Retina (tissue), 1 donor: ENCODE measurements at regions not wholly inside any gene's neighbourhood (a gene's known extent, or its start where the extent isn't known, plus 50 kb on each side); places are given as distances from the start of the nearest gene placed in this dataset.
A peak's percentile ranks its signal among the peaks of the same experiment; 100 is the strongest.
"Not testable (repeated sequence)": the region's sequence is repeated elsewhere in the genome, so short reads cannot be mapped to it uniquely, and the experiment has no call there.

Source experiments
- DNase-seq: peaks from one replicate; pipeline ENCODE4 v3.0.0-alpha.2; 2016

DNA sequence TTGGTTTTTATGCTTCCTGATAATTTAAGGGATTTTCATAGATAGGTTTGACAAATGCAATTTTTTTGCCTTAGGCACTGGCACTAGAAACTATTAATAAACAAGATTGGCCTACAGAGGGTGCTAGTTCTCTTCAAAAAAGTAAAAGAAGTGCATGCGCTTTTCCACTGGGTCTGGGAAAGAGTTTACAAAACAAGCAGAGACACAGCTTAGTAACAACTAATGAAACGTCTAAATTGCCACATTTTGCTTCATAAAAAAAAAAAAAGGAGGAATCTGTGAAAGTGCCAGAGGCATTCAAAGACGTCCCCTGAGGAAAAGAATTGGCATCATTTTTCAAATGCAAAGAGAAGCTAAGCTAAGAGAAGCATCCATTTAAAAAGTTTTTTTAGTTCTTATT is 58.3 kb upstream of the EEA1 start:
- peak; percentile 79 for DNase-seq

DNA sequence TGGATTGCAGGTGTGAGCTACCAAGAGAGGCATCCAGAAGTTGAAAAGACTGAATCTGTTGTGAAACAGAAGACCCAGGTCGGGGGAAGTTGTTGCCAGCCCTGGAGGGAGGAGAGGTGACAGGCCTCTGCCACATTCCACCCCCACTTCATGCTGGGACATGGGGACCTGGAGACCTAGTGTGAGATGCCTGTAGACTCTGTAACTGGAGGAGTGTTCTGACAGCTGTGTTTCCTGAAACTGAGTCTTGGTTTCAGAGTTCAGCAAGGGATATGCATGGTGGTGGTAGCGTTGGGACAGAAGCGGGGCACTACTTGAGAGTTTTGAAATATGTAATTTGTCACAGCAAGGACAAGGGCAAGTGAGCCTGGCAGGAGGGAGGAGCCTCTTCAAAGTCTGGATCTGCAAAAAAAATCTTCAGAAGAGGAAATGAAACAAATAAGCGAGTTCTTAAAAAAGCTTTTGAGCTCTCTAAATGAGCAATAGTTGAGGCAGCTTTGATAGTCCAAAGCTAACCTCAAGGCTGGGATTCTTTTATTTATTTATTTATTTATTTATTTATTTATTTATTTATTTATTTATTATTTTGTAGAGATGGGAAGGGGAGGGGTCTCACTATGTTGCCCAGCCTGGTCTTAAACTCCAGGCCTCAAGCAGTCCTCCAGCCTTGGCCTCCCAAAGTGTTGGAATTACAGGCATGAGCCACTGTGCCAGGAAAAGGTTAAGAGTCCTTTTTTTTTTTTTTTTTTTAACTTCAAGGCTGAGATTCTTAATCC is 58.9 kb upstream of the EEA1 start:
- DNase-seq, result no peak

DNA sequence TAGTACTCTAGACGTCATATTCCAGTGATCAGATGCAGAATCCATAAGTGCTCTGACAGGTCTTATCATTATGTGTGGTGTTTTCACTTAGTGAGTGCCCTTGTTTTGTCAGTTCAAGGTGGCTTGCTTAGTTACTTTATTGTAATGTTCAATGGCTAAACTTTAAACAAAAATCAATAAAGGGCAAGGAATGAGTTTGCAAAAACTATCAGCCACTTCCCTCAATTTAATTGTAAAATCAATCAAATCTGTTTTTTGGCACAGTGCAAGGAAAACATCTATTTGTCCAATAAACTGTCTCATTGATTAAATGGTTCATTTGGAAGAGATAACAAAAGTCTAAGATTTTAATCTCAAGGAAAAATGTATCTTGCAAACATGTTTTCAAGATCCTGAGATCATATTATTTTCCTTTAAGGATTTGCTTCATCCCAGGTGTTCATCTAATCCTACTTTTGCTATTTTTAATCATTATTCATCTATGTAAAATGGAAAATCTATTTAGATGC is 59.6 kb upstream of the EEA1 start:
- no peak for DNase-seq

DNA sequence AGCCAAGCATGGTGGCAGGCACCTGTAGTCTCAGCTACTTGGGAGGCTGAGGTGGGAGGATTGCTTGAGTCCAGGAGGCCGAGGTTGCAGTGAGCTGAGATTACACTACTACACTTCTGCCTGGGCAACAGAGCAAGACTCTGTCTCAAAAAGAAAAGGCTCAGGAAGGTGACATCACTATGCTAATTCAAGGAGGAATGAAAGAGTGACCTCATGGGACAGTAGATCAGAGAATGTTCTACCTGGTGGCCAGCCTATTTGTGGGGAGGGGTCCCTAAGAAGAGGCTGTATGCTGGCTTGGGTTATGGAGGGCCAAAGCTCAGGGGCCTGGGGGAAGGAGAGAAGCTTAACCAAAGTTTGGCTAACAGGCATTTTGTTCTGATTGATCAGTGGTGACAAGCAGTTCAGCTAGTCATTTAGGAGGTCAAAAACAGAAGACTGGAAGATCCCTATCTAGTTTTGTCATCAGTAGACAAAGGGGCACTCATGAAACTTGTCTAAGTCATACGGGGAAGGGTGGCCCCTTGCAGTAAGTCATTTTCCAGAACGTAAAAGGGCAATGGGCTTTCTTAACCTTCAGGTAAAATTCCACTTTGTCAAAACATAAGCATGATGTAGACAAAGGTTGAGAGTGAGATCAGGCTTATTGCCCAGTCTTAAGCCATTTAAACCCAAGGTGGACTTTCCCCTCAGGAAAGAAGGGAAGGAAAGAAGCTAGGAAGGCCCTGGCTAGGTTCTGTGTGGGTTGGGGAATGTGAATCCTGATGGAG is 60.8 kb upstream of the EEA1 start:
- no peak for DNase-seq

DNA sequence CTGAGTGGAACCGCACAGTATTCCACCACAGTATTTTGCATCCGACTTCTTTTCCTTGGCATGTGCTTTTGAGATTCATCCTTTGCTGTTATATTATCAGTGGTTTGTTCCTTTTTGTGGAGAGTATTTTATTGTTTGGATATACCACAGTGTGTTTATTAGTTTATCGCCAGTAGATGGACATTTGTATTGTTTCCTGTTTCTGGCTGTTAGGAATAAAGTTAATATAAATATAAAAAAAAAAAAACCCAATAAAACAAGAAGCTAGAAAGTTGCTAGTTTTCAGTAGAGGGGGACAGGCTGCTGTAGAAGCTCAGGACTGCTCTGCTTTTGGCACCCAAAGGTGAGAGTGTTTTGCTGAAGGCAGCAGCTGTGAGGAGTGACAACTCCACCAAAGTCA is 62.0 kb upstream of the EEA1 start:
- no peak for DNase-seq

DNA sequence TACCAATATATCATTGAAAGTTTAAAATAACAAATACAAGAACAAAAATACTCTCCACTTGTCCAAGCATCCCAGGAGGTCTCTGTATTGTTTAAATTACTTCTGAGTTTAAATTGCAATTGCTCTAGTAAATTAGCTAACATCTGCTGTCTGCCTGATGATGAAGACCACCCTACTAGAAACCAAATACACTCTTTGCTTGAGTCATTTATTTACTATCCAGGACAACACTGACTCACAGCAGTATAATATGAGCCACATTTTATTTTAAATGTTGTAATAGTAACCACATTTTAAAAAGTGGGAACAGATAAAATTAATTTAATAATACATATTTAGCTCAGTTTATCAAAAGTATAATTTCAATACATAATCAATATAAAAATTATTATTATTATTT is 62.9 kb upstream of the EEA1 start:
- DNase-seq, result no peak

DNA sequence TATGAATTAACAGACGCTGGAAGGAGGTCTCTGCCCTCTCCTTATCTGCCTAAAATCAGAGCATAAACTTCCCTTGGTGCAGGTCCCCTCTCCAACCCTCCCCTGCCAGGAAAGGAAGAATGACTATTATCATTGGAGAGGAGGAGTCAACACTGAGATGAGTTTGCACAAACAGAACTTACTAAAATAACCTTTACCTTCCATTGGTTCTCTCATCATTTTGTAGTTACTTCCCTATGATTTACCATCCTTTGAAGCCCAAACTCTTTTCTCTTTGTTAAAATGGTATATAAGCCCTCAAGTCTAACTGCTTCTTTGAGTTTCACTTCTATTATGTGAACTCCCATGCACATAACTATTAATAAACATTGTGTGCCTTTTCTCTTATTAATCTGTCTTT is 64.2 kb upstream of the EEA1 start:
- no peak for DNase-seq

DNA sequence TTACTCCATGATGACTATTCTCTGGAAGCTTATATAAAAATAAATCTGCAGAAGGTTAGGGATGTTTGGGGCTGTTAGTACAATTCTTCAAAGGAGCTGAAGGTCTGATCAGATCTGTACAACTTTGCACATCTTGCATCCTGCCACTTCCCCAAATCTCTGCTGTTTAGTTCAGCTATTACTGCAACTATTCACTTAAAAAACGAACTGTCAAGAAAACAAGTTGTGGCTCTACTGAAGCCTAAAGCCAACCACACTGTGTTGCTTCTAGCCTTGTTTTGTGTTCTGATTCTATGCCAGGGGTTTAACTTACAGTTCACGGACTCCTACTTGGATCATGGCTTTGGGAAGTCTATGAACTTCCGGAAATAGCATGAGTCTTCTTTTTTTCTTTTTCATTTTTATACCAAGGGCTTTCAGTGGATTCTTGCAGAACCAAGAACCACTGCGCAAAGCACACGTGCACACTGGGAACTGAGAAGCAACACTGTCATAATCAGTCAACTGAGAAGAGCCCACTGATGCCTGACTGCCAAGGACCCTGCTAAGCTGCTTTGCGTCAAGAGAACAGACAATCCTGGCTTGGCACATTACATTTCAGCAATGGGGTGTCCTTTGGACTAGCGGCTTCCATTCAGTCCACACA is 66.3 kb upstream of the EEA1 start:
- no peak for DNase-seq

DNA sequence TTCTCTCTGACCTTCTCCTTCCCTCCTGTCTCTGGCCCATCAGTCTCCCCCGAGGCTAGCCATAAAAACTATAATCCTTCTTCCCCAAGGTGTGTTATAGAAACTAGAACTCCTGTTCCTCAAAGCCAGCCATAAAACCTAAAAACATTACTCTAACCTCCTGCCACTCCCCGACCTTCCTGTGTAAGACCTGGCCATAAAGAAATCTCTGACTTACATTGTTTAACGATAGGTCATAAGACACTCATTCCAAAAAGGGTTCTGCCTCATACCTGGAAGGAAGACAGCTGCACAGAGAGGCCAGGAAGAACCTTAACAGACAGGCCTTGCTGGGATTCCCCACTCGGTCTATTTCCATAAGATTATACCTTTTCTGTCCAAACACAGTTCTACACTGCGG is 70.9 kb upstream of the EEA1 start:
- no peak for DNase-seq

DNA sequence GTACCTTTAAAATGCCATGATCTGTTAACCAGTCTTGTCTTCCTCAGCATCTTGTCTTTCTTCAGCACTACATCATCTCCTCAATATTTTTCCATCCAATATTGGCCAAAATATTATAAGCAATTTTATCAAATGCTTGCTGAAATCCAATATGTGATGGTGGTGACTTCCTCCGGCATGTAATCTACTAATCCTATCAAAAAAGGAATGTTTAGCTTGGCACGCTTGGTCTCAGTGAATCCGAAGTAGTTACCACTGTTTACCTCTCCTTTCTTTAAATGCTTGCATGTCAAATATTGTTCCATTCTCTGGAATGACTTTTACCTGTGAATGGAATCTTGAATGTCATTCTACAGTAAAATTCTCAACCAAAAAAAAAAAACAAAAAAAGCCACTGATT is 72.3 kb upstream of the EEA1 start:
- DNase-seq, result no peak

DNA sequence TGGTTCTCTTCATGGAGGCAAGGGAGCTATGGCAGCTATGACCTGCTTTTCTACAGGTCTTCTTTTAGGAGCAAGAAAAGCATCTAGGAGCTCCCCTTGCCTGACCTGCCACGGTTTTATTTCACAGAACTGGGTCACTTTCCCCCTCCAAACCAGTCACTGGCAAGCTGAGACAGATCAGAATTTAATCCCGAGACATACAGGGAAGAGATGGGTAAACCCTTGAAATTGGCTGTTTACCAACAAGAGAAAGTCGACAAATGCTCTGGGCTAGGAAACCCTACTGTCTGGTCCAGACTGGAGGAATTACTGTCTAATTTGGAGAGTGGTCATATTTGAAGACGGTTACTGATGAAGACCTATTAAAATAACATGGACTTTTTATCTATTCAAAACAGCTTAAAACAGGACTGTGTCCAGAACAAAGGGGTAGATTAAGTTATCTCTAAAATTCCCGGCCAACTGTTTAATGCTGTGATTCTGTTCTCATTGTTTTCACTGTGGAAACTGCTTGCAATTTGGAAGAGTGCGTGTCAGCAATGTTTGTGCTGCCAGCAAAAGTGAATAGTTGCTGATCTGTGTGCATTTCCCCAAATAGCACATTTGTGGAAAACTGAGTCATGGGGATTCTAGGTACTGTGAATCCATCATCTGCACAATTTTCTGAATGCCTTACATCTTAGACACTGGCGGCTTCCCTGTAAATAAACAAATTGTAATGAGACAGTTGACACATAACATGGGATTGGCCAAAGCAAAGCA is 73.4 kb upstream of the EEA1 start:
- DNase-seq, result no peak

DNA sequence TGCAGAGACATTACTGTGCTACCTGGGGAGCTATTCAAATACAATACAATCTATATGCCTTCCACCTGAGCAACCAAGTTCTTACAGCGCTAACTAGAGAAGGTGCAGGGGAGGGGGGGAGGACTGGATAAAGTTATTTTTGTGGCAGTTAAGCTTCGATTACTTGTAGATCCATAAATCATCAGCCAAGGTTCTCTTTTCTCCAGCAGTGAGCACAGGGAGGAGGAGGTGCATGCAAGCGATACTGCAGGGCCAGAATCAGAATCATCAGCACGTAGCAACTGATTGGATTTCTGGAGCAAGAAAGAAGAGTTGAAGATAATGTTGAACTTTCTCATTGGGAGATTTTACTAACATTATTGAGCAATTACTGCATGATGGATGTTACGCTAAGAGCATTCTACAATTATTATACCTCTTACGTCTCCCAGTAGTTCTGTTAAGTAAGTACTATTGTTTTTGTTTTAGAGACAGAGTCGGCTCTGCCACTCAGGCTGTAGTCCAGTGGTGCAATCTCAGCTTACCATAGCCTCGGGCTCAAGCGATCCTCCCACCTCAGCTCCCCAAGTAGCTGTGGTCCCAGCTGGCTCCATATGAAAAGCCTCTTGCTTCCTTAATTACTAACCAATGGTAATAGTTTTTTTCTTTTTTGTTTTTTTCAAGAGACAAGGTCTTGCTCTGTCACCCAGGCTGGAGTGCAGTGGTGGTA is 74.6 kb upstream of the EEA1 start:
- no peak for DNase-seq

DNA sequence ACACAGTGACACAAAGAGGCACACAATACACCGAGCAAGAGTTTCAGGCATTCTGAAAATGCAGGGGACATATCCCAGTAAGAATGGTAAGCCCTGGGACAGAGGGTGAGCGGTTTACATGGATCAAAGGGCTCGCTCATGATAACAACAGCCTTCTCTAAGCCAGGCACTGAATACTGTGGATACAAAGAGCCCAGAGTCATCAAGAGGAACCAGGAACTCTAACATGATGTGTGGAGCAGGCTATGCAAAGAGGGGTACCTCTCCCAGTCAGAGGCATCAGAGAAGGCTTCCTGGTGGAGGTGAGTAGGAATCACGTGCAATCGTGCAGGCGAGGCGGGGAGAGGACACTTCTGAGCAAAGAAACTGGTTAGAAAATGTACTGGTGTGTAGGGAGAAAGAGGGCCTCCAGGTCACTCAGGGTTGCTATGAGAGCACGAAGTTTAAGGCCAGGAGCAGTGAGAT is 76.9 kb upstream of the EEA1 start:
- DNase-seq, result no peak

DNA sequence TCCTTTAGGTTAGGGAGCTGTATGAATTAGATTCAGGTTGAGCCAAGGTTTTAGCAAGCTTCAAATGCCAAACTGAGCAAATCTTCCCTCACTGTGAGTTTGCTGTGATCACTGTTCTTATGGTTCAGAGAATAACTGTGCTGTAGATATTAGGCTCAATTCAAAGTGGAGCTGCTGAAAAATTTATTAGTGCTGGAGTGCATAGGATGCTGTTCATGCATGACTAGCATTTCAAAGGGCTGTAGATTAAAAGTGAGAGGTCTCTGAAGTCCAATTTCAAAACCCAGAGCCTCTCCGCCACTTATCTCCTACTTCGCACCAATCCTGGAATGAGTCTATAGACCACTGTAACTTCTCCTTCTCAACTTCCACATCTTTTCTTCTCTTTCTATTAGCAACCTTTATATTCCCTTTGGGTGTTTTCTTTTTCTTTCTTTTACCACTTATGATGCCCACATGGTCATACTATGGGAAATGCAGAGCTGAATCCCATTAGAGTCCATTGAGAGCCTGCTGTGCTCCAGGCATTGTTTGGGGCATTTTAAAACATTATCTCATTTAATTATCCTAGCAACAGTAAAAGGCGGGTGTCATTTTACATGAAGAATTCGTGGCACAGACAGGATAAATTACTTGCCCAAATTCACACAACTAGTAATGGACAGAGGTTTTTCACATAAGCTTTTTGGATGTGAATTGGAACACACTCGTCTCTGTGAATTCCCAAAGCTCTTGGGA is 77.5 kb upstream of the EEA1 start:
- DNase-seq, result peak; percentile 57

DNA sequence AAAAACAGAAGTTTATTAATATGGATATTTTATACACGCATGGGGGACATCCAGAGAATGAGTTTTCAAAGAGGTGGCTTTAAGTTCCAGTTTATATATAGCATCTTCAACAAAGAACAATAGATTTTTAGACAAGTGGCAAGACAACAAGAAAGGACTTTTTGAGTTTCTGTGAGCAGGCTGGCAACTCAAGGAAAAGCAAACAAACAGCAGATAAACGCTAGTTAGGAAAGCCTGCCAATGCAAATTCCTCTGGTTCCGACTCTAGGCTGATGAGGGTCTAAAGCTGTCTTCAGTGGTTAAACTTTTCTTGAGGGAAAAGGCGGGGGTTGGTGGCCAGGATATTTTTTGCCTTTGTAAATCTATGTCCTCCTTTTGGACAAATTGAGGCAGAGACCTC is 78.4 kb upstream of the EEA1 start:
- no peak for DNase-seq

DNA sequence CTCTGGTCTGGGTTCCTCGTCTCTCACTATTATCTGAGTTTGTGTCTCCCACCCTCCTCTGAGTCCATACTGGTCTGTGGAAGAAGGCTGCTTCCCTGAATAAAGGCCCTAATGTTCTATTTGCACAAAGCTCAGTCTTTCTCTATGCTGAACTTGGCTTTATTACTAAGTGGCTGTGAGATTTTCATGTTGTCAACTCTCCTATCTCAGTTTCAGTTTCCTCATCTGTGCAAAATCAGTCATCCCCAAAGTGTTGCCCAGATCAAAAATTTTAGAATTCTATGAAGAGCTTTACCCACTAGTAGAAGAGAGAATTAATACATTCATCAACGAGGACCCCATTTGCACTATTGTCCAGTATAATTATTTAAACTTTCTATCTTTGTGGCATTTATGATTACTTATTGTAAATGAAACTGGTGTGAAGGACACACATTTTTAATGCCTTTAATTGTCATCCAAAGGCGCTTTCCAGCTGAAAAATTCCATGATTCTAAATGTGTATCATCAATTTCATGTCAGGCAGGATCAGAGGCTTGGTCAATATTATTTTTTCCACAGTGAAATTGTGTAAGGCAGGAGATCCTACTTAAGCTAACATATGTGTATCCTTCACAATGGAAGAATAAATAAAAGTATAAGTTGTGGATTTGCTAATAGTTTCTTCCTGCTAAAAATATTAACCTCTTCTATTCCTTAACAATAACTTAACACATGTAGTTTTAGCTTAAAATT is 79.1 kb upstream of the EEA1 start:
- DNase-seq, result no peak

DNA sequence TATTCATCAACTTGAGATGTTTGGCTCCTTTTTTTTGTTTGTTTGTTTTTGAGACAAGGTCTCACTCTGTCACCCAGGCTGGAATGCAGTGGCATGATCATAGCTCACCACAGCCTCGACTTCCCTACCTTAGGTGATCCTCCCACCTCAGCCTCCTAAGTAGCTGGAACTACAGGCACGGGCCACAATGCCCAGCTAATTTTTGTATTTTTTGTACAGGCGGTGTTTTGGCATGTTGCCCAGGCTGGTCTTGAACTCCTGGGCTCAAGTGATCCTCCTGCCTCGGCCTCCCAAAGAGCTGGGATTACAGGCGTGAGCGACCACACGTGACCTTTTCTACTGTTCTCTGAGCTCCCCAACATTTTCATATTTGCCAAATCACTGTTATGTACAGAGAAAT is 79.8 kb upstream of the EEA1 start:
- DNase-seq, result not testable (repeated sequence)

DNA sequence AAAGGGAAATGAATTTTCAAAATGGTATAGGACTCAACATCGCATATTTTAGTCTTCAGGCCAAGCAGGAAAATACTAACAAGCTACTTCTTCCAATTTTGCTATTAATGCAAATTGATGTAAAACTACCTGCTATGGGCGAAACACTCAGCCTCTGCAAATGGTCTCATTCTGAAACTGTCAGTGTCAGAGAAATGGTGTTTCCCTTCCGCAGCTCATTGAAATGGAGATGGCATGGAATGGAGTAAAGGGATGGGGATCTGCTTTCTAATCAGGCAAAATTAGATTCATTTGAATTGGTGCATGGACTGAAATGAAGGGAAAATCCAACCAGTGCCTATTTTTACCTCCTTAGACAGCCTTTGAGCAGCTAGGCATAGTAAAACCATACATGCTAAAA is 80.4 kb upstream of the EEA1 start:
- DNase-seq, result no peak

DNA sequence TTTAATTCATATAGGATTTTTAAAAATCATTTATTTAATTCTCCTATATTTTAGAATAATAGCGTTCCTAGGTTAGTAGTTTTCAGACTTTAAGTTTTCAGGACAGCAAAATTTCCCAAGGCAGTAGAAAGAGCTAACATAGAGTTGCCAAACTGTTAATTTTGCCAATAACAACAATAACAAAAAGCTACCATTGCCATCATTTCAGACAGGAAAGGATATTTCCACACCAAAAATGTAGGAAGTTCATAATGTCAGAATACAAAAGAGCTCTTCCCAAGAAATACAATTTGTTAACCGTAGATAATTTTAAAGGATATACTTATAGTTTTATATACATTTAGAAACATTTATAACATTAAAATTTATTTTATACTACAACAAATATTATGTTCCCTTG is 81.4 kb upstream of the EEA1 start:
- no peak for DNase-seq

DNA sequence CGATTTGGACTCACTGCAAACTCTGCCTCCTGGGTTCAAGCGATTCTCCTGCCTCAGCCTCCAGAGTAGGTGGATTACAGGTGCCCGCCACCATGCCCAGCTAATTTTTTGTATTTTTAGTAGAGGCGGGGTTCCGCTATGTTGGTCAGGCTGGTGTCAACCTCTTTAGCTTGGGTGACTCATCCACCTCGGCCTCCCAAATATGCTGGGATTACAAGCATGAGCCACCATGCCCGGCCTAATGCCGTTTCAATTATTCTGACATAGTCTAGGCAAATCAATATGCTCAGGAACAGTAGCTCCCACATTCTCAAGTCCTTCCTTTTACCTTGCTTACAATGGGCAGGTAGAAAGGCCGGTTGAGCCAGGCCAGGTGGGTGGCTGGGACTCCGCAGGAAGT is 82.0 kb upstream of the EEA1 start:
- DNase-seq, result no peak
